ENCODE measurements at regions not wholly inside any gene's neighbourhood (a gene's known extent, or its start where the extent isn't known, plus 50 kb on each side); places are given as distances from the start of the nearest gene placed in this dataset.

GRCh38 chr18:68340606-68341005 lies 374.3 kb downstream of the TMX3 start:
- DNase-seq (ENCODE audit: low read depth): no peak

DNA sequence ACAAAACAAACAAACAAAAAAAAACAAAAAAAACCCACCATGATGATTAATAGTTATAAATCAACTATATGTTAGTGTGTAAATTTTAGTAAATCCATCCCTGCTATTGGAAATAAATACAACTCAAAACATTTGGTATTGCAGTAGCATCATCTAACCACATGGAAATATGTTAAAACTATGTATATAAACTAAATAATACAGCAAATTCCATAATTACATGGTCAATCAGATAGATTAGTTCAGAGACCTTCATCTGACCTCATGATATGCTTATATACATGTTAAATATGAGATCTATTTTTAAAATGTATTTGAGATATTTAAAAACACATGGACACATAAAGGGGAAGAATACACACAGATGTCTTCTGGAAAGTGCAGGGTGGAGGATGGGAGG lies 384.2 kb downstream of the TMX3 start:
- no peak for DNase-seq (ENCODE audit: low read depth)

- DNase-seq (ENCODE audit: low read depth): no peak
Measured at GRCh38 chr18:68323921-68324320, 391.0 kb downstream of the TMX3 start.

DNA sequence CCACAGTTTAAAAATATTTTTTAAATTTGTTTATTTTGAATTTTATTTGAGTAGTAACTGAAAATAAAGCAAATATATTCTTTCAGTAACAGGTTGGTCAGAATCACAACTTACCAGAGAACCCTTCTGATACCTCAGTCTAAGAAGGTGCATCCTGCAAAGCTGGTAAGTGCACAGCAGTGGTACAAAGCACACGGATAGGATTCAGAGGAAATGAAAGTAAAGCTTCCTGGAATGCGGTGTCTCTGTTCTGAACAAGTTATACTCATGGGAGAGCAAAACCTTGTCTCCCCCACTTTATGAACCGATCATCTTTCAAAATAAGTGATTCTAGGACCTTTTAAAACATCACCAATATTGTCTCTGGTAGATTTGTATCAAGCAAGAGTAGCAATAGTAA lies 398.3 kb downstream of the TMX3 start:
- DNase-seq (ENCODE audit: low read depth): no peak

- no peak for DNase-seq (ENCODE audit: low read depth)
Measured at GRCh38 chr18:68314403-68314802, 400.5 kb downstream of the TMX3 start.

DNA sequence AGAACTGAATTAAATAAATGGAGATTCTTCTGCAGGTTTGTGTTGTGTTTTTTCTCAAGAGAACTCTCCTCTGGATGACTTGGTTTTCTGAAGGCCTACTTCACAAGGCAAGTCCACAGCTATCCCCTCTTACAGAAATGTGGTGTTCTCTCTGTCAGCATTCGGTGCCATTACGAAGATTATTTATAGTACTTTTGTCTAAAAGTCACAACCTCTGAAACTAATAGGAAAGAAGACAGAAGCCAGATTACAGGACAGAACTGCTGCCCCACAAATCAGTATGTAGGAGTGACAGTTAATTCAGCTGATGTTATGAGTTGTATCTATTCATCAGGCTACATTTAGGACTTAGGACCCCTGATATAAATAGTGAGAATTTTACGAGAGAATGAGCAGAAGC lies 413.5 kb downstream of the TMX3 start:
- no peak for DNase-seq (ENCODE audit: low read depth)

- DNase-seq (ENCODE audit: low read depth): no peak
Measured at GRCh38 chr18:68299906-68300305, 415.0 kb downstream of the TMX3 start.

DNA sequence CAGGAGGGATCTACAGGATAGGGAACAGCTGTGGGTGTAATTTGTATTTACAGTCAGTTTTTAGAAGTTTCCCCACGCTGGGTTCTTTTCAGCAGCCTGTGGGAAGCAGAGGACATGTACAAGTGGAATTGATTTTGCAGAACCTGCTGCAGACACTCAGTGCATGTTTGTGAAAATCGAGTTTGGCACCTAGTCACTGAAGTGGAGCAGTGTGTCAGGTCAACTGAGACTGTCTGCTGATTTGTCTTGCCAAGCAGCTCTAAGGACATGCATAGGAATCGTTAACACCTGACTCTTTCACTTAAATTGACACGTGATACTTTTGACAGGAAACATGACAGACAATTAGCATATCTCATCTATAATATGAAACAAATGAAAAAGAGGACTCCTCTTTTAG lies 416.6 kb downstream of the TMX3 start:
- DNase-seq (ENCODE audit: low read depth): no peak

- no peak for DNase-seq (ENCODE audit: low read depth)
Measured at GRCh38 chr18:68288408-68288807, 426.5 kb downstream of the TMX3 start.

- DNase-seq (ENCODE audit: low read depth): no peak
Measured at GRCh38 chr18:68284236-68284780, 430.6 kb downstream of the TMX3 start.

- no peak for DNase-seq (ENCODE audit: low read depth)
Measured at GRCh38 chr18:68283834-68284233, 431.1 kb downstream of the TMX3 start.

DNA sequence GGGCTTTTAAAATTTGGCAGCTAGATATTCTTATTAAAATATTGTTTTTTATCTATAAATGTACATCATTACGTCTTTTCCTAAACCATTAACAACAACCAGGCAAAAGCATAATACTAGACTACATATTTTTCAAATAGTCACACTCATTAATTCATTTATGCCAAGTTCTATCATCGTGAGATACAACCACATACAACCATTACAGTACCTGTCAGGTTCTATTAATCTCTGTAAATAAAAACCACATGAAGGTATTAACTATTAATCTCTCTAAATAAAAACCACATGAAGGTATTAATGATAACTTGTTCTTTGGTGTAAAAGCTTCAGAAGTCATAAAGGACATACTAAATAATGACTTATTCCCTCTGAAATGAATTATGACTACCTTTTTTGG lies 432.7 kb downstream of the TMX3 start:
- DNase-seq (ENCODE audit: low read depth): no peak

DNA sequence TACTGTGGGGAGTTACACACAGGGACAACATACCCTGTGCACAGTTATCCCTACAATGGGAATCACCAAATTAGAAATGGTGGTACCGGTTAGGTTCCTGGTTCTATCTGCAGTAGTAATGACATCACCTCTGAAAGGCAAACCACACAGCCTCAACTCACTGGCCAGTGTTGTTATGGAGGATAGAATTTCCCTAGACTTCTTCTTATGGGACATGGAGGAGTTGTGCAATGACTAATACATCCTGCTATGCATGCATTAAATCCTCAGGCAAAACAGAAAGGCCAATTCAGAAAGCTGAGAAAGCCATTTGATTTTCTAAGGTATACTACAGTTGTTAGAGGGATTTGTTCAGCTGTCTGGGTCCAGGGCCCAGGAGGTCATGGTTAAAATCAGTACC lies 439.3 kb downstream of the TMX3 start:
- no peak for DNase-seq (ENCODE audit: low read depth)

DNA sequence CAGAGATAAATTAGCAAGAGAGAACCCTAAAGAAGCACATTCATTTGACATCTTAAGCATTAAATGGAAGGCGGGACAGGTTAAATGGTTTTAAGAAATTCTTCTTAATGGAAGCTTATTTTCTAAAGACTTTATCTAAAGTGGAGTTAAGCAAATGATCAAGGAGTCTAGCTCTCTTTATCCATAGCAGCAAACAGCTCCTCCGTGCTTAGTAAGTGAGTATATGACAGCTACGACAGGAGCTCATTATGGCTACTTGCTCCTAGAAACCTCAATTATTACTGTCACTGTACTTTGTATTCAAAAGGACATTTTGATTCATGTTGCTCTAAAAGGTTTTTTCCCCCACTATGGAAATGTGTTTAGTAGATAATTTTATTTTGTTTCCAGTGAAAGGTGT lies 444.9 kb downstream of the TMX3 start:
- no peak for DNase-seq (ENCODE audit: low read depth)

GRCh38 chr18:68267583-68267982 lies 447.3 kb downstream of the TMX3 start:
- DNase-seq (ENCODE audit: low read depth): no peak

GRCh38 chr18:68263481-68263880 lies 451.4 kb downstream of the TMX3 start:
- no peak for DNase-seq (ENCODE audit: low read depth)

GRCh38 chr18:68262690-68263294 lies 452.1 kb downstream of the TMX3 start:
- DNase-seq (ENCODE audit: low read depth): no peak

DNA sequence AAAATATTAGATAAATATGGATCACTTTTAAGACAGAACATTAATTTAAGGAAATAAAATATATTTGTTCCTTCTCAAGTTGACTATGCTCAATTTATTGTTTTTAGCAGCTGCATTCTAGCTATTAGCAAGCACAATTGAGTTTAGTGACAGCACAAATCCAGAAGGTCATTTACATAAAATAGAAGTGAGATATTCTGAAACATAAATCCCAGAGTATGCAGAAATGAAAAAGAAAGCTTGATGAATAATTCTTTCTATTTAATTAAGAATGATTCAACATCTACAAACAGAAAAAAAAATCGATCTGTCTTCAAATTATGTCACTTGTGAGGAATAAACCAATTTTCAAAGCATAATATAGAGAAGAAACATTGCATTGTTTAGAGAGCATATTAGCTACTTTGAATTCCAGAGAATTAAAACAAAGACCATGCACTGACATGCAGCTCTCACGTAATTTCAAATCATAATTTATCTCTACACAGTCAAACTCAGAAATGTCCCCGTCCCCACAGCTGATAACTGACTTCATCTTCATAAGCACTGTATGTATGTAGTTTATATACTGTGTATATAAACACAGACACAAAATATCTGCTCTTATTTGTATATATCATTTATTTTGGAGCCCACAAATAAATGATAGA lies 458.4 kb downstream of the TMX3 start:
- DNase-seq (ENCODE audit: low read depth): no peak

GRCh38 chr18:68244786-68245185 lies 470.1 kb downstream of the TMX3 start:
- DNase-seq (ENCODE audit: low read depth): no peak

GRCh38 chr18:68241881-68242280 lies 473.0 kb downstream of the TMX3 start:
- no peak for DNase-seq (ENCODE audit: low read depth)

DNA sequence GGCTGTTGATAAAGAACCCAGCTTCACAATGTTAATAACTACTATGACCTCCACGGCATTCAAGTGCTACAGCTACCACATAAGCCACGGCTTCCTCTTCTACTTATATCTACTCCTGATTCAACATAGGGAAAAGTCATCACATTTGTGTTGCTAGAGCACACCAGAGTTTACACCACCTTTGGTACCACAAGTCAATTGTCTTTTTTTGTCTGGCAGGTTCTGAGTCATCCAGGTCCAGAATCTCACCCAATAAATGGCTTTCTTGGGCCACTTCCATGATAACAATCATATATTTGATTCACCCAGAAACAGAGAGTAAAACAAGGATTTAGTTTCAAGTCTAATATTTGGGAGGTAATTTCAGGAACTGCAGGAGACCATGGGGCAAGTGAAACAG lies 480.2 kb downstream of the TMX3 start:
- no peak for DNase-seq (ENCODE audit: low read depth)

DNA sequence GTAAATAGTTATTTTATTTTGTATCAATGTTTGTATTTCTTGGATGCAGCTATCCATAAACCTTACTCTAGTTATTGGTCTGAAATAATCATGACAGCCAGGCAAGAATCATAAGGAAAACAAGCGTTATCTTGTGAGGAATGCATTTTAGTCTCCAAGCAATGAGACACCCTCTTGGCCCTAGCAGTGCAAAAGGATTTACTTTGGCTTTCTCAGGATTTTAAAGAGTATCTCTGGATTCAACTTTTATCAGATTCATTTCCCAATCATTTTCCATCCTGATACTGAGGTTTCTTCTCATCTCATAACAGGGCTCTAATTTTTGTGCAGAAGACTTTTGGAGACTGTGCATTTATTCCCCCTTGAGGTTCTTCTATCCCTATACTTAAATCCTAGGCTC lies 480.8 kb downstream of the TMX3 start:
- no peak for DNase-seq (ENCODE audit: low read depth)

GRCh38 chr18:68233018-68233417 lies 481.9 kb downstream of the TMX3 start:
- DNase-seq (ENCODE audit: low read depth): no peak

GRCh38 chr18:68229351-68229750 lies 485.6 kb downstream of the TMX3 start:
- no peak for DNase-seq (ENCODE audit: low read depth)
